Colon (tissue), 2 donors: ENCODE measurements at regions not wholly inside any gene's neighbourhood (a gene's known extent, or its start where the extent isn't known, plus 50 kb on each side); places are given as distances from the start of the nearest gene placed in this dataset.

Experiments
- FAIRE-seq: peaks from 2 replicates; lab custom pipeline; 2012; peaks lifted over from hg19 to GRCh38; lab: Jason Lieb, UNC
- donor health status: control.
- donor health status: control.

DNA sequence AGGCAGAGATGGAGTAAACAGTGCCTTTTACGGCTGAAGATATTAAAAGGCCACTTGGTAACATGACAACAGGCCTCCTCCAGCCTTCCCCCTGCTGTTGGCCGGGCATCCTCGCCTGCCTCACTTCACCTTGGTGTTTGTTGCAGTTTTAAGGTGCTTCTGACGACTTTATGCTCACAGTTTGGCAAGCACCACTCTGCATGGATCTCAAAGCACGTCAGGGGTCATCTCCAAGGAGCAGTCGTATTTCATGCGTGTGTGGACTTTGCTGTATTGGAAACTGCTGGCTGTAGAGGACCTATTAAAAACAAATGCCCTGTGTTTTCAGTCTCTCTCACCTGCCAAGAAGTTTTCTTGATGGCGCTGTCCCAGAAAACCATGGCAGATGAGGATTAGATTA is 483.1 kb downstream of the RPS24 start:
- FAIRE-seq, result no peak

DNA sequence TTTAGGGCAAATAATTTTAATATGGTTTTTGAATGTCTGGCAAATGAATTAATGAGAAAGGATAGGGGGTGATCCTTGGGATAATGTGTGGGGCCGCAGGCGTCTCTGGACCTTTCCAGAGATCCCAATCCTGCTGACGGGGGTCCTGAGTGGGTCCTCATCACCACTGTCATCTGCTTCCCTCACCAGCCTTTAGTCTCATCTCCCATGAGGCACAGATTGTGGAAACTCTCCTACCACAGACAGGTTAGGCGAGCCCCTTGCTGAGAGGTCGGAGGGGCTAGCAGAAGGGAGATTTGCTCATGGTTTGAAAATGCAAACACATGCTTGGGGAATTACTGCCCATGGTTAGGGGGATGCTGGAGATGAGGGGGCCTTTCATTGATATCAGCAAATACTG is 484.6 kb downstream of the RPS24 start:
- no peak for FAIRE-seq

GRCh38 chr10:78520737-78521430 is 487.2 kb downstream of the RPS24 start:
- no peak for FAIRE-seq

DNA sequence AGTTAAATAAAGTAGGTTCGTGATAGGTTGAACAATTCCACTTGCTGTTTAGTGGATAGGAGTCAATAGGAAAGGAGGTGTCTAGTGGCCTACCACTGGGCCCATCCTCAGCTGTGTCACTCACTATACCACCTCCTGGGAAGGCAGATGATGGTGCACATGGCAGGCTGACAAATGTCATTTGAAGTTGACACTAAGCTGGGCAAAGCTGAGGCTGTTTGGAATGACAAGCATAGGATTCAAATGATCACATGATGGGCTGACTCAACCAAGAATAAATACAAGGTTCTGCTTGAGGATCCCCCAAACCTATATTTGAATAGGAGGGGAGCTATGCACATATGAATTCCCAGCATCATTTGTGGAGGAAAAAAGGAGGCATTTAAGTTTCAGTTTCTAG is 489.8 kb downstream of the RPS24 start:
- FAIRE-seq, result no peak

DNA sequence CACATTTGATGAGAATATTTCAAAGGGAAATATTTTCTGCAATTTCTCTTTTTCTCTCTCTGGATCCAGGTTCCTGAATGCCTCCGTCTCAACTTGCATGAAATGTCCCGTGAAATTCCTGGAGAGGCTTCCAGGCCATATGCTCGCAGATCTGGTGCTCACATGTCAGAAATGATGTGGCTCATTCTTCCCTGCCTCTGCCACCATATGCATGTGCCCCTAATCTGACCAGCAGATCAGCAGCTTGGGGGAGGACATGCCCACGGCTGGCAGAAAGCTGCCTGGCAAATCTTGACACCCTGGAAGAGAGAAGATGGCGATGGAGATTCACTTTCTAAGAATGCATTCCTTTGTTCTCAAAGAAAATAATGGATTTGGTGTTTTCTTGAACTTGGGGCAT is 490.7 kb downstream of the RPS24 start:
- no peak for FAIRE-seq

DNA sequence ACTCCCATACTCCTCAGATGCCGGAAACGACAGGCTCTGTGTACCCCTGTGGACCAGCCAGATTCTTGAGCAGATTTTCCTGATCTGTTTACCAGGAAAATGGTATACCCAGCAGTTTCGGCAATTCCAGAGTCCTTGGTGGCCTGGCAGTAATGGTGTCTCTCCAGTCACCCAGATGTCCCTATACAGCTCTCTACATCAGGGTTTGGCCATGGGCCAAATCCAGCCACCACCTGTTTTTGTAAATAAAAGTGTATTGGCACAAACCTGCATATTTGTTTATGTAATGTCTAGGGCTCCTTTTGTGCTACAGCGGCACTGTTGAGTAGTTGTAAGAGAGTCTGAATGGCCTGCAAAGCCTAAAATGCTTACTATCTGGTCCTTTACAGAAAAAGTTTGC is 491.3 kb downstream of the RPS24 start:
- no peak for FAIRE-seq

DNA sequence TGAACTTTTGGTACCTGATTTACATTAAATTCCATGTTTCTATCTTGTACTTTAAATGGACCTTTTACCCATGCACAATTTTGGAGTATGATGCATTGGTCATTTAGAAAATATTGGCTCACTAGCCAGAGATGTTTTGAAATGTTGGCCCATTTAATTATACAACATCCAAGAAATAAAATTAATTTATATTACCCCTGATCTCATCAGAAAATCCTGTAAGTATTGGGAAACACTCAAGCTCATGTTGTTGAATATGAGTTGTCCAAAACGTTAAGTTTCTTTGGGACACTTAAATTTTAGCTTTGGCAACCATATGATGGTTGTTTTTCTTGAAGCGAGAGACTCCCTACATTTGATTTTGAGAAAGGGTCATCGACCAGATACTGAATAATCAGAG is 492.7 kb downstream of the RPS24 start:
- FAIRE-seq, result no peak

GRCh38 chr10:78527296-78527695 is 493.6 kb downstream of the RPS24 start:
- FAIRE-seq, result no peak

DNA sequence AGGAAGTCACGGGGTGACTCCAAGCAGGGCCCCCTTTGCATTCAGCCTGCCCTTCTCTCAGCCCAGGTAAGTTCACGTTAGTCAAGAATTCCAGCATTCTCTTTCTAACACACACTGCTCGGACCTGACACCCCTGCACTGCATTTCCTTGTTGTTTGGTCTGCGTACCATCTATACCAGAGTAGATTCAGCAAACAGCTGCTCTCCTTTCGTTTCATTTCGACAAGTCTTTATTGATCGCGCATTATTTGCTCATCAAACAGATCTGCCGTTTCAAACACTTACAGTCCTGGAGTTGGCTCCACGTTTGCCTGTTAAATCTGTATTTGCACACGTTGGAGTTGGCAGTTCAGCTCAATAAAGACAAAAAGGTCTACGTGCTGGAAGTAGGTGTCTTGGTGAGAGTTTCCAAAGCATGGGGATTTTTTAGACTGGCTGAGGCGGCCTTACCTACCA is 495.1 kb downstream of the RPS24 start:
- FAIRE-seq, result no peak

- FAIRE-seq, result no peak
Measured at GRCh38 chr10:78529262-78529661, 495.6 kb downstream of the RPS24 start.

DNA sequence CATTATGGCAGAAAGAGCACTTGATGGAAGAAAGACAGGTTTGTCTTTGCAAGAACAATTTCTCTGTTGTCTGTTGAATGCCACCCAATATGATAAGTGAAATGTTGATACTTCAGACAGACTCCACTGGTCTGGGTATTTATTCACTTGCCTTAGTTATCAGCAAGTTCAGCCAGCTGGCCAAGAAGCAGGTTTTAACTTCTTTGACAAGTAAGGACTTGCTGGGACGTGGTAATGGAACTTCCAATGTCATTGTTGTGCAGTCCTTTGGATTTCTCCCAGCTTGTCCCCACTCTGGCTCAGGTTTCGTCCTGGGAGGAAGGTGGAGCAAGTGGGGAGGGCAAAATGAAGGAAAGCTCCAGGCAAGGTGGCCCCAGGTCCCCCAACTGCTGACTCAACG is 497.4 kb downstream of the RPS24 start:
- FAIRE-seq, result no peak

DNA sequence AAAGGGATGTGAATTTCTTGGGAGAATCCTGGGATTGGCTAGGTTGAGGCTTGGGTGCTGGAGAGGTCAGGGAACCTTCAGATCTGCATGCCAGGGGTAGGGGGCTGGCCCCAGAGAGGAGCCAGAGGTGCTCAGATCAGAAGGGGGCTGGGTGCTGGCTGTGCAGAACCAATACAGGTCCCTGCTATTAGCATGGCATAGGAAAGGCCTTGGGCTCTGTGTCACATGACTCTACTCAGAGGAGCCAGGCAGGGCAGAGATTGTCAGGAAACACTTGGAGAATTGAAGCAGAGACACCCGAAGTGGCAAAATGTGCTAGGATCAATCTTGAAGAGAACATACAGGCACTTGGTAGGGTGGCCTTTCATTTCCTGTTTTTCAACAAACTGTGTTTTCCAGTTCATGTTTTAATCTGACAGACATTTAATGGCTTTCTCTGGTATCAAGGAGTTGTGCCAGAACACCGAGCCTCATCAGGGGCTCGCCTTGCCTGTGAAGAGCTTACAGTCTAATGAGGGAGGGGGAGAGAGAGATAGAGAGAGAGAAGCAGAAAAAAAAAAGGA is 498.9 kb downstream of the RPS24 start:
- no peak for FAIRE-seq

DNA sequence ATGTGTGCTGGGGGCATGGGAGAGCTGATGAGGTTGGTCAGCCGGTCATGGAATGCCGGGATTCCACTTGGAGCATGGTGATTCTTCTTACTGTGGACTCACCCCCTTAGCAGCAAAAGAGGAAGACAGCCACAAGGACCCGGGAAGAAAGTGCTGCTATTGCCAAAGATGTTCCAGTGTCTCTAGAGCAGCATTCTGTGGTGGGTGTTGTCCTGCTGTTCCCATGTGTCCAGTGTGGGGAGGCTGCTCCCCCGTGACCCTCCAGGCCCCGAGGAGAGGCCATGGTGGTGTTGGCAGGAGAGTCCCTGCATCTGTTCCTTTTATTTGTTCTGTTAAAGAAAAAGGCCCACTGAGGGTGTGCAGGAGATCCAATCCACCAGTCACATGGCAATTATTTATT is 499.4 kb downstream of the RPS24 start:
- FAIRE-seq, result no peak

DNA sequence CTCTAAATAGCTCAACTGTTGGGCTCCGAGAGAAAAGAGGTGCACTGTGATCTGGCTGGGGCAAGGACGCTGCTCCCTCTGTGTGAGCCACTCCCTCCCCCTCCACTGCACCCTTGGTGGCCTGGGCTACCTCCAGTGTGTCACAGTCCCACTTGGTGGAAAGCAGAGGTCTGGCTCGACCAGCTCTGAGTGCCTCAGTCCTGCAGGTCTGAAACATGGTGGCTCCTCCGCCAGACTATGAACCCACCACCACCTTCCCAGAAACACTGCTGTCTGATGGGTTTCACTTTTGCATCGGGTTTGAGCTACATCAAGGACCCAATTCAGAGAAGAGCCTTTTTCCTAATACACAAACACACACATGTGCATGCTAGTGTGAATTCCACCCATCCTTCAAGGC is 500.1 kb downstream of the RPS24 start:
- FAIRE-seq, result no peak

DNA sequence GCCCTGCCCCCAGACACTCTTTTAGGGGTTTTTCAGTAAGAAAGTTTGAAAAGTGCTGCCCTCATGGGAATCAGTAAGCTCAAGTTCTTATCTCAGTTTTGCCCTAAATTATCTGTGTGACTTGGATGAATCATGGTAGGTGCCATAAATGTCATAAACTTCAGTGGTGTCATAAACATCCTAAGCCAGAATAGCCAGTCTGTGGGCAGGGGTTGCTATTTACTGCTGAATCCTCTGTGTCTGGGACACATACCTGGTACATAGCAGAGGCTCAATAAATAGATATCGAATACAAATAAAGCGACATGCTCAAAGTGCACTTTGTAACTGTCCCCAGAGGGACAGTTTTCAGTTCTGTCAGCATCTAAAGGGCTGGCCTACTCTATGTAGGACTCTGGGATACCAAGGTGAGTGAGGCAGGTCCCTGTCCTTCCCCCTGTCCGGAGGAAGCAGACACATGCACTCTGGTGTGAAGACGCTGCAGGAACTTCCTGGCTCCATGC is 502.1 kb downstream of the RPS24 start:
- FAIRE-seq, result no peak

DNA sequence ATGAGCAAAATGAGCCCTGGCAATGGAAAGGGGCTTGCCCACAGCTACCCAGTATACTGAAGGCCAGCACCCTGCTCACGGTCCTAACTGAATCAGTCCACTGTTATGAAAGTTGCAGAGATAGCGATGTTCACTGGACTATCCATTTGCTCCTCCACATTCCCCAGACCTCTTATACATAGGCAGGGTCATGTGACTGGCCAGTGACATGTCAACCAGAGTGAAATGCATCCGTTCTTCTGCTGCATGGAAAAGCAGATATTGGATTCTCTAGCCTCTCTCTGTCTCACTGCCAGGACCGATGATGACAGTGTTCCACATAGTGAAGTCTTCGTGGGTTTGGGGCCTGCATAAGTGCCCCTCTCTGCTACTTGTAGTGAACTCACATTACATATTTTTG is 503.4 kb downstream of the RPS24 start:
- no peak for FAIRE-seq

GRCh38 chr10:78539247-78539766 is 505.6 kb downstream of the RPS24 start:
- FAIRE-seq, result no peak

GRCh38 chr10:78540355-78541076 is 506.9 kb downstream of the RPS24 start:
- FAIRE-seq, result no peak

- FAIRE-seq, result no peak
Measured at GRCh38 chr10:78541481-78542140, 507.9 kb downstream of the RPS24 start.

DNA sequence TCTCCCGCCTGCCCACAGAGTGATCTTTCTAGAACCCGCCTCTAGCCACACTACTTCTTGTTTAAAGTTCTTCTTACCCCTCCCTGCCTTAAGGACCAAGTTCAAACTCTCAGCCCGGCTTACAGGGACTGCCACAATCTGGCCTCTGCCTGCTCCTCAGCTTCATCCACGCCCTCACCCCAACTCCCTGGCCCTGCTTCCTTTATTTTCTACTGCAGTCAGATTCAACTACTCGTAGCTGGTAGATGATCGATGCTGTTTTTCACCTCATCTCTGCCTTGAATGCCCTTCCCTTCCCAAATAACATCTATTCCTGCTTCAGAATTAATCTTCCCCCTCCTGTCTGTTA is 508.5 kb downstream of the RPS24 start:
- FAIRE-seq, result no peak

DNA sequence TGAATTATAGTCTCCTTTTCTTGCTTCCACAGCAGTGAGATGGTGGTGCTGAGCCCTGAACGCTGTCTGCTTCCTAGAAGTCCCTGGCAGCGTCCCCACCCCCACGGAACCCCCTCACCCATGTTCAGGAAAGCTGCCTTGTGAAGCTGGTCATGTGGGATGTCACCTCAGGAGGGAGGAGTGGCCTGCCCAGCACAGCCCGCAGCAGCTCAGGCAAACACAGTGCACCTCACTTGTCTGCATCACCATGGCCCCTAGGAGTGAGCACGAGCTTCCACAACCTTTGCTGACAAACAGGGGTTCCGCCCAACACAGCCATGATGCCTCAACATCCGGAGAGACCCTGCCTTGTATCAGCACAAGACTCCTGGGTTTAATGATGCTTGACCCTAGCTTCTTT is 508.9 kb downstream of the RPS24 start:
- no peak for FAIRE-seq

DNA sequence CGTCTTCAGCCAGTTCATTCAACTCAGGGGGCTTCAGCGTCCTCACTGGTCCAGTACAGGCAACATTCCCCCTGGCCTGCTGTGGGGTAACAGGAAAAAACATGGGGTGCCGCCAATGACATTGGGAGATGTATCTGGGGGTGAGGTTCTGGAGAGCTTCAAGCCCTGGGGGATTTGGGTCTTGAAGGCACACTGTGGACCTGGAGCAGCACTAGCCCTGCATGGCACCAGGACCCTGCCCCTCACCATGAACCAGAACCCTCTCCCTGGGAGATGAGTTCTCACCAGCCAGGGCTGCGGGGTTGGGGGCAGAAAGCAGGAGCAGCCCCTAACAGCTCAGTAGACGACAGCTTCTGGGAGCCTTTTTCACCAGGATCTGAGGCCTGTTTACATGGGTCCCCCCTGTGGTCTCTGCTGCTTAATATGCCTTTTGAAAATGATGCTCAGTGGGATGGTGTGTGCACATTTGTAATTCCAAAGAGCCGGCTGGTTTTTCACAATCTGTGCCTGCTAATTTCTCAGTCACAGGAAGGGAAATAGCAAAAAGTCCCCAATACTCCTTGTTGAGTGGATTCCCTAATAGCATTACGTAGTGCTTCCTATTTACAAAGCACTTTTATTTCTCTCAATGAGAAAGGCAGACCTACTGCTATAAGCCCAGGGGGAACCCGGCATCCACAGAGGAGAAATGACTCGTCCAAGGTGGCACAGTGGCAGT is 509.5 kb downstream of the RPS24 start:
- no peak for FAIRE-seq
